RKO (cell line): ENCODE measurements at regions not wholly inside any gene's neighbourhood (a gene's known extent, or its start where the extent isn't known, plus 50 kb on each side); places are given as distances from the start of the nearest gene placed in this dataset.
"Not testable (repeated sequence)": the region's sequence is repeated elsewhere in the genome, so short reads cannot be mapped to it uniquely, and the experiment has no call there.

Experiments used
- DNase-seq: peaks from one replicate; pipeline ENCODE4 v3.0.0-alpha.2; 2016; ENCODE audit warnings: low spot score

- DNase-seq = no peak
Measured at GRCh38 chr1:119253366-119253765, 112.9 kb upstream of the WARS2 start.

- DNase-seq = no peak
Measured at GRCh38 chr1:119254067-119254720, 113.7 kb upstream of the WARS2 start.

GRCh38 chr1:119256089-119256488 lies 112.5 kb upstream of the HAO2 start:
- not testable (repeated sequence) for DNase-seq

GRCh38 chr1:119260506-119260905 lies 108.1 kb upstream of the HAO2 start:
- no peak for DNase-seq

GRCh38 chr1:119266386-119266785 lies 102.2 kb upstream of the HAO2 start:
- no peak for DNase-seq

GRCh38 chr1:119266858-119267257 lies 101.7 kb upstream of the HAO2 start:
- no peak for DNase-seq

GRCh38 chr1:119267288-119267687 lies 101.3 kb upstream of the HAO2 start:
- DNase-seq = not testable (repeated sequence)

- DNase-seq = no peak
Measured at GRCh38 chr1:119268879-119269278, 99.7 kb upstream of the HAO2 start.

- DNase-seq = peak; percentile 61
Measured at GRCh38 chr1:119275145-119276134, 93.1 kb upstream of the HAO2 start.

GRCh38 chr1:119276558-119276957 lies 92.0 kb upstream of the HAO2 start:
- no peak for DNase-seq

GRCh38 chr1:119279456-119280381 lies 88.9 kb upstream of the HAO2 start:
- peak; percentile 75 for DNase-seq

- DNase-seq = peak; percentile 12
Measured at GRCh38 chr1:119285482-119285881, 83.1 kb upstream of the HAO2 start.

- peak; percentile 41 for DNase-seq
Measured at GRCh38 chr1:119286587-119287181, 81.9 kb upstream of the HAO2 start.

GRCh38 chr1:119288751-119289150 lies 79.8 kb upstream of the HAO2 start:
- no peak for DNase-seq

GRCh38 chr1:119290297-119290696 lies 78.3 kb upstream of the HAO2 start:
- DNase-seq = no peak

- DNase-seq = no peak
Measured at GRCh38 chr1:119291611-119292206, 76.9 kb upstream of the HAO2 start.

- no peak for DNase-seq
Measured at GRCh38 chr1:119293797-119294196, 74.8 kb upstream of the HAO2 start.

GRCh38 chr1:119294199-119294598 lies 74.4 kb upstream of the HAO2 start:
- DNase-seq = no peak

- no peak for DNase-seq
Measured at GRCh38 chr1:119294722-119295121, 73.9 kb upstream of the HAO2 start.

- DNase-seq = no peak
Measured at GRCh38 chr1:119298687-119299303, 69.8 kb upstream of the HAO2 start.

GRCh38 chr1:119302011-119302410 lies 66.6 kb upstream of the HAO2 start:
- DNase-seq = no peak
